GM19324 (cell line): ENCODE measurements at regions not wholly inside any gene's neighbourhood (a gene's known extent, or its start where the extent isn't known, plus 50 kb on each side); places are given as distances from the start of the nearest gene placed in this dataset.

Source experiments
- ATAC-seq: cut with Tn5 transposase; IDR thresholded peaks from one replicate; pipeline ENCODE4 v1.9.1; 2021; ENCODE audit warnings: mild to moderate bottlenecking, moderate library complexity; ENCODE audit not compliant: unreplicated experiment, low FRiP score

- no peak for ATAC-seq
Observed at GRCh38 chr6:22801831-22802230, 232.5 kb downstream of the HDGFL1 start.

DNA sequence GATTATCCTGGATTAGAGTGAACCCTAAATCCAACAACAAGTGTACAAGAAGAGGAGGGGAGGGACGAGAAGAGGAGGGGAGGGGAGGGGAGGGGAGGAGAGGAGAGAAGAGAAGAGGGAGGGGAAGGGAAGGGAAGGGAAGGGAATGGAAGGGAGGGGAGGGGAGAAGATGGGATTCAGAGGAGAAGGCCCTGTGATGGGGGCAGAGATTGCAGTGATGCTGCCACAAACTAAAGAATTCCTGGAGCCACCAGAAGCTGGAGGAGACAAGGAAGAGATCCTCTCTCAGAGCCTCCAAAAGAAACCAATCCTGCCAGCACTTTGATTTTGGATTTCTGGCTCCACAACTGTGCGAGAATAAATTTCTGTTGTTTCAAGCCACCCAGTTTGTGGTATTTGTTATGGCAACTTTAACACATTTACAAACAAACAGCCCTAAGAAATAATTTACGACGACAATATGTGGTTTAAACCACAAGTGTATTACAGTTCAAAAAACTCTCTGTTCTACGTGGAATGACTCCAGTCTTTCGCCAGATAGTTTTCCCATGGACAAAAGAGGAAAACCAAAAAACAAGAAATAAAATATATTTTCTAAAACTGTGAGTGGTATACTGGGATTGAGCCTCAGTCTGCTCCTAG is 235.4 kb downstream of the HDGFL1 start:
- no peak for ATAC-seq

- ATAC-seq: no peak
Observed at GRCh38 chr6:22807261-22807660, 237.9 kb downstream of the HDGFL1 start.

DNA sequence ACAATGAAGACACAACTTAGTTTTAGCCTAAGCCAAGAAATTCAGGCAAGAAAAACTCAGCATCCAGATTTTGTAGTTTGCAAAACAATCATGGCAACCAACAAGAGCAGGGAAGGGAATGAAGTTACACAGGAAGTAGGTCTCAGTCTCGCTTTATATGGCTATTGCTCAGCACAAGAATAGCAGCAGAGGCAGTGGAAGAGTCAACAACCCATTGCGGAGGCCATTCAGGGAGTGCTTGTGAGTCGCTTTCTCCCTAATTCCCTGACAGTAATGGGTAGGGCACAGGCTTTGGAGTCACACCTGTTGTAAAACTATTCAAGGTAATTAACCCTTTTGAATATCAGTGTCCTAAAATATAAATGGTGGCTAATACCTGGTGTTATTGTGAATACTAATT is 238.5 kb downstream of the HDGFL1 start:
- ATAC-seq: no peak

- no peak for ATAC-seq
Observed at GRCh38 chr6:22808466-22808865, 239.1 kb downstream of the HDGFL1 start.

GRCh38 chr6:22809370-22809769 is 240.0 kb downstream of the HDGFL1 start:
- ATAC-seq: no peak

DNA sequence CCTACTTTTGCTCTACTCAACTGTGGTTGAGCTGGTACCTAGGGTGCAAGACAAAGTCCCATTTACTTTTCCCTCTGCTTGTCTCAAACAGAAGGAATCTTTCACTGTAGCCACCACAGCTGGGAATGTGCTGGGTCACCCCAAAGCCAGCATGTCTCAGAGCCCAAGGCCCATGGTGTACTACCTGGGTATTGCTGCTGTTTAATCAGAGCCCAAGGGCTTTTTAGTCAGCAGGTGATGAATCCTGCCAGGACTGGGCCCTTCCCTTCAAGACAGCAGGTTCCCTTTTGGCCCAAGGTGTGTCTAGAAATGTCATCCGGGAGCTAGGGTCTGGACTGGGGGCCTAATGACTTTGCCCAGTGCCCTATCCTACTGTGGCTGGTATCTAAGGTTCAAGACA is 249.8 kb downstream of the HDGFL1 start:
- no peak for ATAC-seq

DNA sequence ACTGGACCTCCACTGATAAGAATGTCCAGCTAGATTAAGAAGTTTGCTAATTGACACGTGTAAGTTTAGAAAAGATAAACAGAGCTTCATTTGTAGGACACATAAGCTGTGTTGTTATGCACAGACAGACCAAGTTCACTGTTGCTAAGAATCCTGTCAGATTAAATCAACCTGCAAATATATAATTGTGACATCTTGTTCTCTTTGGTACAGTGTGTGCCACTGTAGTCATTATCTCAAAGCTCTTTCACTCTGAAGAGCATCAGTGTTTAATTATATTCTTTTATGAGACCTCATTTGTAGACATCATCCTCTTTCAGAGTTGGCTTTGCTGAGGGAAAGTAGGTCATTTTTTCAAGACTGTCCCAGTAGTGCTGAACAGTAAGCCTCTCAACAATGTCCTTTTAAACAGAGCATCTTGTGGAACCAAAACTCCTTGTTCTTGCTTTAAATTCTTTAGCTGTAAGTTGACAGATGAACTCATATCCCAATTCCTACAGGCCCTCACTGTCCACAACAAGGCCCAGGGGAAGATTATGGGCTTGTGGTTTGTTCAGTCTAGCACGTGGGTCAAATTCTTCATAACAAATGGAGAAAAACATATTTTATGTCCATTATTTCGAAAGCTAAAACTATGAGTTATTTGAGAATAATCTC is 252.4 kb downstream of the HDGFL1 start:
- no peak for ATAC-seq

- no peak for ATAC-seq
Observed at GRCh38 chr6:22825210-22825609, 255.8 kb downstream of the HDGFL1 start.

DNA sequence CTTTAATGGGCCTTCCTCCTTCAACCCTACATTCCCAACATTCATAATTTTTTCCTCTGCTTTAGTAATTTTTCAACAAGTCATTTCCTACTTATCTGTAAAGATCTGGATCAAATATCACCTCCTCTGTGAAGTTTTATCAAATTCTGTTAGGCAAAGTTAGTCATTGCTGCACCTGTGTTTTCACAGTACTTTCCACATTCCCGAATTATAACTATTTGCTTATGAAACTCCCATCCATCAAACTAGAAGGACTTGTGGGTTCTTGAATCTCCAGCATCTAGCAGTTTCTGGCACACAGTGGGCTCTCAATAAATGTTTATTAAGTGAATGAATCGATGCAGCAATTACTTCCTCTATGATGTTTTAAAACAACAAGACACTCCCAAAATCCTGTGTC is 257.6 kb downstream of the HDGFL1 start:
- ATAC-seq: no peak

- no peak for ATAC-seq
Observed at GRCh38 chr6:22827760-22828159, 258.4 kb downstream of the HDGFL1 start.

- ATAC-seq: no peak
Observed at GRCh38 chr6:22828179-22829062, 259.1 kb downstream of the HDGFL1 start.

DNA sequence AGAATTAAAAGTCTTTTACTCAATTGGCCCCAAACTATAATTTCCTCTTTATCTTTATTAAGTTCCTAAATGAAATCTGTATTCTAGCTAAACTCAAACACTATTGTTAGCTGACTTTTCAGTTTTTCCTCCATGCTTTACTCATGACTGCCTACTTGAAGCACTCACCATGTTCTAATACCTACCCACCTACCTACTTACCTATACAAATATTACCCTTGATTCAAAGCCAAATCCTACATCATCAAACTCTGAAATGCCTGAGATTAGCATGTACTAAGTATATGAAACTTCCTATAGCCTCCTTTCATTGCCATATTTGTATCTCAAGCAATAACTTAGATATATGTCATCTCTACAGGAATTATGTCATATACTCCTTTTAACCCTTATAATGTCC is 259.7 kb downstream of the HDGFL1 start:
- no peak for ATAC-seq

- ATAC-seq: no peak
Observed at GRCh38 chr6:22830463-22830862, 261.1 kb downstream of the HDGFL1 start.

DNA sequence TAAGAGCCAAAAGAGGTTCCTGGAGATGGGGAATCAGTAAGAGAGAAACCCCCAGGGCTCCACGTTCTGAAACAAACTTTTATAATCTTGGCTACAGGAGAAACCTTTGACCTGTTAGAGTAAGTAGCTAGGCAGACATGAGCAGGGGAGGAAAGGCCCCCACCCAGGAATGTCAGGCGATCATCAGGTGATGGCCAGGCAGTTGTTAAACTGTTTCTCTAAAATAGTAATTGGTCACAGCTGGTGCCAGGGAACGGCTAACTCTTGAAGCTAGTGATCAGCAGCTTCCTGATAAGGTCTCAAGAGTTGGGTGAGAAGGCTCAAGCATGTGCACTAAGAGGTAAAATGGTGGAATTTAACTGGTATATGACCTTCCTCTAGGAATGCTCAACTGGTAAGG is 263.8 kb downstream of the HDGFL1 start:
- ATAC-seq: no peak

- no peak for ATAC-seq
Observed at GRCh38 chr6:22838345-22838744, 269.0 kb downstream of the HDGFL1 start.

- no peak for ATAC-seq
Observed at GRCh38 chr6:22845467-22845866, 276.1 kb downstream of the HDGFL1 start.

- no peak for ATAC-seq
Observed at GRCh38 chr6:22848121-22848520, 278.8 kb downstream of the HDGFL1 start.

DNA sequence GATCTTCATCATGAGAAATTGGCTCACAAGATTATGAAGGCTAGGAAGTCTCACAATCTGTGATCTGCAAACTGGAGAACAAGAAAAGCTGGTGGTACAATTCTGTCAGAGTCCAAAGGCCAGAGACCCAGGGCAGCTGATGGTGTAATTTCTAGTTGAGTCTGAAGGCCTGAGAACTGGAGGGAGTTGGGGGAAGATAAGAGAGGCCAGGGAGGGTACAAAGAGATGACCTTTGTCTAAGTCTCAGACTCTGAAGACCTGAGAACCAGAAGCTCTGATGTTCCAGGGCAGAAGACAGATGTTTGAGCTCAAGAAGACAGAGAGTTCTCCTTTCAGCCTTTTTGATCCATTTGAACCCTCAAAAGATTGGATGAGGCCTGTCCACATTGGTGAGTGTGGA is 280.6 kb downstream of the HDGFL1 start:
- ATAC-seq: no peak

GRCh38 chr6:22852101-22852500 is 282.7 kb downstream of the HDGFL1 start:
- ATAC-seq: no peak

GRCh38 chr6:22873513-22874136 is 304.3 kb downstream of the HDGFL1 start:
- no peak for ATAC-seq
